ENCODE measurements at regions not wholly inside any gene's neighbourhood (a gene's known extent, or its start where the extent isn't known, plus 50 kb on each side); places are given as distances from the start of the nearest gene placed in this dataset.

GRCh38 chr2:47695800-47696477 lies 87.0 kb upstream of the MSH6 start:
- TF ChIP-seq CTCF (IDR thresholded peaks at IDR 0.05) (no peak), POLR2A (IDR thresholded peaks at IDR 0.05) (no peak), EP300 (IDR thresholded peaks at IDR 0.05) (no peak)
